B cell (primary cell): ENCODE measurements at regions not wholly inside any gene's neighbourhood (a gene's known extent, or its start where the extent isn't known, plus 50 kb on each side); places are given as distances from the start of the nearest gene placed in this dataset.

Source experiments
- ATAC-seq: fragments of 200-7000 bp; cut with Tn5 transposase; one replicate; pipeline ENCODE4 v1.10.0; 2021; ENCODE audit warnings: low read depth, mild to moderate bottlenecking, moderate number of reproducible peaks, moderate library complexity
- CTCF ChIA-PET: fragments of 350-600 bp; sonication (Branson Sonifier 250); formaldehyde crosslinking; loops from one replicate; lab custom pipeline; 2021; ENCODE audit warnings: antibody characterized with exemption, inconsistent platforms; lab: Charles Lee
- POLR2A ChIA-PET: fragments of 350-600 bp; sonication (Branson Sonifier 250); formaldehyde crosslinking; loops from one replicate; lab custom pipeline; 2021; ENCODE audit warnings: antibody characterized with exemption; lab: Charles Lee
- DNase-seq: peaks from one replicate; pipeline ENCODE4 v3.0.0; 2013
- H2AFZ ChIP-seq: 2 replicates; pipeline ENCODE4 v1.6.1; 2012; ENCODE audit warnings: mild to moderate bottlenecking, low read depth, low read length; ENCODE audit not compliant: insufficient read depth, poor library complexity, severe bottlenecking
- H3K27ac ChIP-seq, 2 donors: 1 replicate in 1 of 2; 2 replicates in 1 of 2; pipeline ENCODE4 v1.5.1; 2012 to 2013; ENCODE audit warnings: low read length in 2 of 2, mild to moderate bottlenecking in 2 of 2, moderate library complexity in 1 of 2
- H3K27me3 ChIP-seq, 4 experiments: fragments of 200-600 bp in 1 of 4; sonication (generic) in 1 of 4; replicated peaks in 1 of 4; 1 replicate in 2 of 4; 2 replicates in 2 of 4; pipeline versions ENCODE4 v1.6.1 to v1.7.0; 2013 to 2016; ENCODE audit warnings: low read length in 3 of 4, mild to moderate bottlenecking in 2 of 4, mixed read lengths in 1 of 4, moderate library complexity in 1 of 4; ENCODE audit not compliant: insufficient read depth in 4 of 4, control insufficient read depth in 3 of 4; ENCODE audit errors: control extremely low read depth in 1 of 4
- H3K36me3 ChIP-seq, 2 experiments: replicated peaks in 1 of 2; 1 replicate in 1 of 2; 2 replicates in 1 of 2; pipeline versions ENCODE4 v1.6.1 to v1.7.1; 2013; ENCODE audit warnings: low read length in 1 of 2; ENCODE audit not compliant: insufficient read depth in 2 of 2, control insufficient read depth in 1 of 2; ENCODE audit errors: control extremely low read depth in 1 of 2, extremely low read depth in 1 of 2
- H3K4me1 ChIP-seq, 2 donors: fragments of 200-600 bp in 1 of 2; sonication (generic) in 1 of 2; 1 replicate in 1 of 2; 2 replicates in 1 of 2; pipeline versions ENCODE4 v1.5.1 to v1.6.1; 2013 to 2017; ENCODE audit warnings: low read length in 2 of 2; ENCODE audit not compliant: control insufficient read depth in 2 of 2, insufficient read depth in 2 of 2
- H3K4me2 ChIP-seq: replicated peaks from 2 replicates; pipeline ENCODE3; 2012; ENCODE audit warnings: mild to moderate bottlenecking, low read depth, low read length; ENCODE audit not compliant: poor library complexity, severe bottlenecking
- H3K4me3 ChIP-seq, 5 experiments: fragments of 200-600 bp in 1 of 5; sonication (generic) in 1 of 5; 1 replicate in 3 of 5; 2 replicates in 2 of 5; pipeline versions ENCODE4 v1.5.1 to v1.7.0; 2011 to 2016; ENCODE audit warnings: low read length in 4 of 5, mild to moderate bottlenecking in 4 of 5, low read depth in 2 of 5, control low read depth in 1 of 5, moderate library complexity in 1 of 5; ENCODE audit not compliant: insufficient read depth in 1 of 5; ENCODE audit errors: control extremely low read depth in 1 of 5, extremely low read depth in 1 of 5
- H3K79me2 ChIP-seq: fragments of 200-600 bp; sonication (generic); one replicate; pipeline ENCODE4 v1.6.0; 2016; ENCODE audit warnings: low read length; ENCODE audit not compliant: control insufficient read depth, insufficient read depth
- H3K9ac ChIP-seq: fragments of 200-600 bp; sonication (generic); 2 replicates; pipeline ENCODE4 v1.6.1; 2017; ENCODE audit warnings: mild to moderate bottlenecking, low read length, moderate library complexity
- H3K9me3 ChIP-seq, 3 donors: one replicate each; pipeline versions ENCODE4 v1.6.1 to v1.7.1; 2013; ENCODE audit warnings: low read length in 2 of 3; ENCODE audit not compliant: control insufficient read depth in 2 of 3, insufficient read depth in 1 of 3; ENCODE audit errors: control extremely low read depth in 1 of 3
- H4K20me1 ChIP-seq: 2 replicates; pipeline ENCODE4 v1.6.0; 2012; ENCODE audit warnings: mild to moderate bottlenecking, low read length; ENCODE audit not compliant: insufficient read depth, control insufficient read depth, poor library complexity, severe bottlenecking
- H3K27ac Mint-ChIP-seq: one replicate; pipeline ENCODE4 v1.8.0; 2021; ENCODE audit warnings: mixed read lengths
- H3K27me3 Mint-ChIP-seq: one replicate; pipeline ENCODE4 v1.8.0; 2021; ENCODE audit warnings: mixed read lengths
- H3K4me1 Mint-ChIP-seq: one replicate; pipeline ENCODE4 v1.8.0; 2021; ENCODE audit warnings: mixed read lengths
- H3K4me3 Mint-ChIP-seq: one replicate; pipeline ENCODE4 v1.8.0; 2021; ENCODE audit warnings: mixed read lengths
- H3K9me3 Mint-ChIP-seq: one replicate; pipeline ENCODE4 v1.8.0; 2022; ENCODE audit warnings: mixed read lengths; ENCODE audit not compliant: insufficient read depth
- EZH2 ChIP-seq: IDR thresholded peaks from 2 replicates; pipeline ENCODE4 v1.6.1; 2012; ENCODE audit warnings: borderline replicate concordance, low read depth, mild to moderate bottlenecking, moderate library complexity, low read length; ENCODE audit not compliant: insufficient read depth, poor library complexity, severe bottlenecking
- WGBS: methylation state at CpG from one replicate; pipeline ENCODE4 v1.1.5; 2013; ENCODE audit warnings: missing lambda C conversion rate; ENCODE audit not compliant: insufficient coverage; 5-methylcytosine and 5-hydroxymethylcytosine counted together
- intact Hi-C: fragments of 100-400 bp; cut with micrococcal nuclease; formaldehyde crosslinking; loops from one replicate; pipeline ENCODE4 v1.10.0; 2022
- TF ChIP-seq, protein P1 (sequence below): fragments of 200-600 bp; IDR thresholded peaks from one replicate; pipeline ENCODE4 v1.8.0; 2022; ENCODE audit warnings: antibody characterized with exemption, mild to moderate bottlenecking

DNA sequence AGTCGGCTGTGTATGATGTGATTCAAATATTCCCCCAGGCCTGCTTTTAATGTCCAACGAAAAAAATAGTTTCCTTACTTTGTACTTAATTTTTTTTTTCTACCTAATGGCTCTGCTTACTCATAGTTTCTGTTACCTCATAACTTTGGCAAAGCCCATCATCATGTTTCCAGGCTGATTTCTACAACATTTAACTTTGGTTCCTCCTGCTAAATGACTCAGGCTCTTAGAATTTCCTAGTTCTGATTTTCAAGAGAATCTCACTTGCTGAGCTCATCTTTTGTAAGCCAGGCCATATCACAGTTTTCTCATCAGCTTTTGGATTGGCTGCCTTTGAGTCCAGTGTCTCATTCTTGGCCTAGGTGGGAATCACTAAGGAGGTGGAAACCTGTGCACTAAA is 323.1 kb downstream of the HDGFL1 start:
- Histone ChIP-seq H3K79me2 (no peaks in the 10 kb centered on the region), H4K20me1 (no peaks in the 10 kb centered on the region), H3K4me2 (no peak overlapping the region), H3K27me3 (no peaks in the 10 kb centered on the region), H2AFZ (no peak overlapping the region), H3K27ac (no peak overlapping the region), H3K36me3 (no peaks in the 10 kb centered on the region), H3K9me3 (no peaks in the 10 kb centered on the region), H3K4me1 (no peaks in the 10 kb centered on the region), H3K9ac (no peak overlapping the region), H3K4me3 (no peak overlapping the region)
- WGBS = 20% methylated on average over 1 of the region's 2 CpGs
- TF ChIP-seq, protein P1, sequence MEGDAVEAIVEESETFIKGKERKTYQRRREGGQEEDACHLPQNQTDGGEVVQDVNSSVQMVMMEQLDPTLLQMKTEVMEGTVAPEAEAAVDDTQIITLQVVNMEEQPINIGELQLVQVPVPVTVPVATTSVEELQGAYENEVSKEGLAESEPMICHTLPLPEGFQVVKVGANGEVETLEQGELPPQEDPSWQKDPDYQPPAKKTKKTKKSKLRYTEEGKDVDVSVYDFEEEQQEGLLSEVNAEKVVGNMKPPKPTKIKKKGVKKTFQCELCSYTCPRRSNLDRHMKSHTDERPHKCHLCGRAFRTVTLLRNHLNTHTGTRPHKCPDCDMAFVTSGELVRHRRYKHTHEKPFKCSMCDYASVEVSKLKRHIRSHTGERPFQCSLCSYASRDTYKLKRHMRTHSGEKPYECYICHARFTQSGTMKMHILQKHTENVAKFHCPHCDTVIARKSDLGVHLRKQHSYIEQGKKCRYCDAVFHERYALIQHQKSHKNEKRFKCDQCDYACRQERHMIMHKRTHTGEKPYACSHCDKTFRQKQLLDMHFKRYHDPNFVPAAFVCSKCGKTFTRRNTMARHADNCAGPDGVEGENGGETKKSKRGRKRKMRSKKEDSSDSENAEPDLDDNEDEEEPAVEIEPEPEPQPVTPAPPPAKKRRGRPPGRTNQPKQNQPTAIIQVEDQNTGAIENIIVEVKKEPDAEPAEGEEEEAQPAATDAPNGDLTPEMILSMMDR = no peak
- no peak for TF ChIP-seq EZH2
- Mint-ChIP-seq H3K27me3 (no peaks in the 10 kb centered on the region), H3K4me3 (no peak overlapping the region), H3K4me1 (no peaks in the 10 kb centered on the region), H3K9me3 (peaks cover under 1% of the 10 kb centered on the region), H3K27ac (no peak overlapping the region)
- POLR2A ChIA-PET = no interaction called here
- intact Hi-C loops = no loop called here
- DNase-seq = no peak
- no peak for ATAC-seq
- CTCF ChIA-PET = no interaction called here

DNA sequence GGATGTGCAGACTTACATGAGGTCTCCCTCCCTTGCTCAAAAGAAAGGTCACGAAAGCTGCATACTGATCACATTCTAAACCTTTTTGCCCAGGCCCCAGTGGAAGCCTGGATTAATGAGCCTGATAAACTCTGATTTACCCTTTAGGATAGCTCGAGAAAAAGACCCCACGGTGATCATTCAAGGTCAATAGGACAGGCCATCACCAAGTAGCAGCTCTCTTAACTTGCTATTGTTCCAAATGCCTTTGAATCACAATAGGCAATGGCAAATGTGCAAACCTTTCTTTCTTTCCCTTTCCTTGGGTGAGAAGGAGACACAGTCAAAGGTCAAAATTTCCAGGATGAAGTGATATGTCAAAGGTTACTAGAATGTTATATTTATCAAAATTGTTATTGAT is 327.3 kb downstream of the HDGFL1 start:
- Mint-ChIP-seq H3K4me3 (no peak overlapping the region), H3K9me3 (peaks cover 3% of the 10 kb centered on the region), H3K27me3 (no peaks in the 10 kb centered on the region), H3K4me1 (no peaks in the 10 kb centered on the region), H3K27ac (no peak overlapping the region)
- H3K79me2 ChIP-seq = no peaks in the 10 kb centered on the region
- no peak overlapping the region for H3K4me3 ChIP-seq
- H4K20me1 ChIP-seq = no peaks in the 10 kb centered on the region
- no peak for TF ChIP-seq EZH2
- TF ChIP-seq, protein P1 = no peak
- ChIA-PET CTCF (no interaction called here), POLR2A (no interaction called here)
- no peak overlapping the region for H2AFZ ChIP-seq
- no peaks in the 10 kb centered on the region for H3K9me3 ChIP-seq
- H3K27me3 ChIP-seq = no peaks in the 10 kb centered on the region
- H3K4me1 ChIP-seq = no peaks in the 10 kb centered on the region
- ATAC-seq (no peak), DNase-seq (no peak)
- intact Hi-C loops = no loop called here
- 81% methylated on average over 3 of the region's 3 CpGs for WGBS
- H3K9ac ChIP-seq = no peak overlapping the region
- no peak overlapping the region for H3K27ac ChIP-seq
- H3K4me2 ChIP-seq = no peak overlapping the region
- no peaks in the 10 kb centered on the region for H3K36me3 ChIP-seq
